HEK293 (cell line): ENCODE measurements at regions not wholly inside any gene's neighbourhood (a gene's known extent, or its start where the extent isn't known, plus 50 kb on each side); places are given as distances from the start of the nearest gene placed in this dataset.

Source experiments
- CTCF ChIA-PET: fragments of 350-600 bp; formaldehyde crosslinking; extraction: SDS; loops from one replicate; lab custom pipeline; 2021; ENCODE audit warnings: antibody characterized with exemption; lab: Yijun Ruan, JAX
- POLR2A ChIA-PET: fragments of 300-600 bp; formaldehyde crosslinking; extraction: SDS; loops from one replicate; lab custom pipeline; 2020; ENCODE audit warnings: antibody characterized with exemption, inconsistent platforms; lab: Yijun Ruan, JAX
- H3K27ac ChIP-seq: fragments of 200-500 bp; sonication (Bioruptor generic); 2 replicates; pipeline ENCODE4 v1.5.1; 2014; ENCODE audit warnings: low read depth, low read length, control low read depth, inconsistent platforms; ENCODE audit errors: extremely low read depth
- H3K36me3 ChIP-seq, 2 experiments: fragments of 200-500 bp in 1 of 2; sonication (Bioruptor generic) in 1 of 2; 1 replicate in 1 of 2; 2 replicates in 1 of 2; pipeline ENCODE4 v1.5.1; 2014 to 2017; ENCODE audit warnings: inconsistent platforms in 2 of 2, low read length in 2 of 2; ENCODE audit not compliant: control insufficient read depth in 2 of 2, insufficient read depth in 1 of 2
- H3K4me1 ChIP-seq: fragments of 200-500 bp; sonication (Bioruptor generic); 2 replicates; pipeline ENCODE4 v1.5.1; 2014; ENCODE audit warnings: mild to moderate bottlenecking, low read length, inconsistent platforms; ENCODE audit not compliant: control insufficient read depth, insufficient read depth
- H3K4me3 ChIP-seq: 2 replicates; pipeline ENCODE4 v1.5.1; 2011; ENCODE audit warnings: low read depth, mild to moderate bottlenecking, control low read depth, low read length, moderate library complexity
- H3K9me3 ChIP-seq: fragments of 200-500 bp; sonication (Bioruptor generic); 2 replicates; pipeline ENCODE4 v1.5.1; 2014; ENCODE audit warnings: low read depth, low read length, inconsistent platforms; ENCODE audit not compliant: control insufficient read depth, insufficient read depth
- IKZF3 ChIP-seq: fragments of 450-650 bp; IDR thresholded peaks from 2 replicates; pipeline ENCODE4 v1.5.0; 2018; ENCODE audit warnings: missing biosample characterization, mild to moderate bottlenecking, missing genetic modification characterization, moderate library complexity
- OSR2 ChIP-seq: fragments of 450-650 bp; formaldehyde crosslinking; IDR thresholded peaks from 2 replicates; pipeline ENCODE4 v1.5.1; 2016; ENCODE audit warnings: missing biosample characterization, missing genetic modification characterization
- RBAK ChIP-seq: fragments of 450-650 bp; formaldehyde crosslinking; IDR thresholded peaks from 2 replicates; pipeline ENCODE4 v1.5.1; 2016; ENCODE audit warnings: missing biosample characterization, missing genetic modification characterization
- SCRT2 ChIP-seq: fragments of 450-650 bp; formaldehyde crosslinking; IDR thresholded peaks from 2 replicates; pipeline ENCODE4 v1.5.1; 2016; ENCODE audit warnings: missing biosample characterization, missing genetic modification characterization
- TSHZ1 ChIP-seq: fragments of 450-650 bp; formaldehyde crosslinking; IDR thresholded peaks from 2 replicates; pipeline ENCODE4 v1.5.1; 2016; ENCODE audit warnings: missing biosample characterization, missing genetic modification characterization, borderline replicate concordance
- ZBTB20 ChIP-seq: fragments of 450-650 bp; formaldehyde crosslinking; IDR thresholded peaks from 2 replicates; pipeline ENCODE4 v1.5.1; 2016; ENCODE audit warnings: missing biosample characterization, missing genetic modification characterization
- ZBTB49 ChIP-seq: fragments of 450-650 bp; formaldehyde crosslinking; IDR thresholded peaks from 2 replicates; pipeline ENCODE4 v1.5.1; 2016; ENCODE audit warnings: missing biosample characterization, missing genetic modification characterization, low read depth
- ZNF280C ChIP-seq: fragments of 450-650 bp; formaldehyde crosslinking; IDR thresholded peaks from 2 replicates; pipeline ENCODE4 v1.5.1; 2016; ENCODE audit warnings: missing biosample characterization, missing genetic modification characterization
- ZNF302 ChIP-seq: fragments of 450-650 bp; formaldehyde crosslinking; IDR thresholded peaks from 2 replicates; pipeline ENCODE4 v1.5.1; 2016; ENCODE audit warnings: missing biosample characterization, missing genetic modification characterization, low read depth
- ZNF555 ChIP-seq: fragments of 450-650 bp; formaldehyde crosslinking; conservative IDR thresholded peaks from 2 replicates; pipeline ENCODE4 v1.5.1; 2017; ENCODE audit warnings: missing biosample characterization, mild to moderate bottlenecking, missing genetic modification characterization, inconsistent platforms
- ZNF654 ChIP-seq: fragments of 450-650 bp; formaldehyde crosslinking; IDR thresholded peaks from 2 replicates; pipeline ENCODE4 v1.5.1; 2016; ENCODE audit warnings: low read depth, missing biosample characterization, missing genetic modification characterization
- ZNF707 ChIP-seq: fragments of 450-650 bp; formaldehyde crosslinking; IDR thresholded peaks from 2 replicates; pipeline ENCODE4 v1.5.1; 2016; ENCODE audit warnings: missing biosample characterization, missing genetic modification characterization
- ZNF747 ChIP-seq: fragments of 450-650 bp; formaldehyde crosslinking; IDR thresholded peaks from 2 replicates; pipeline ENCODE4 v1.5.1; 2016; ENCODE audit warnings: missing biosample characterization, missing genetic modification characterization
- ZNF777 ChIP-seq: fragments of 450-650 bp; formaldehyde crosslinking; IDR thresholded peaks from 2 replicates; pipeline ENCODE4 v1.5.1; 2017; ENCODE audit warnings: missing biosample characterization, missing genetic modification characterization, borderline replicate concordance
- ZNF837 ChIP-seq: fragments of 450-650 bp; formaldehyde crosslinking; IDR thresholded peaks from 2 replicates; pipeline ENCODE4 v1.5.1; 2016; ENCODE audit warnings: missing biosample characterization, missing genetic modification characterization
- TF ChIP-seq, protein P1 (sequence below): fragments of 450-650 bp; formaldehyde crosslinking; IDR thresholded peaks from 2 replicates; pipeline ENCODE4 v1.5.1; 2016; ENCODE audit warnings: missing biosample characterization, missing genetic modification characterization
- TF ChIP-seq, protein P2 (sequence below): fragments of 450-650 bp; IDR thresholded peaks from 2 replicates; pipeline ENCODE4 v1.5.1; 2018; ENCODE audit warnings: missing biosample characterization, missing genetic modification characterization
- TF ChIP-seq, protein P3 (sequence below): fragments of 450-650 bp; formaldehyde crosslinking; IDR thresholded peaks from 2 replicates; pipeline ENCODE4 v1.5.1; 2017; ENCODE audit warnings: missing biosample characterization, missing genetic modification characterization

DNA sequence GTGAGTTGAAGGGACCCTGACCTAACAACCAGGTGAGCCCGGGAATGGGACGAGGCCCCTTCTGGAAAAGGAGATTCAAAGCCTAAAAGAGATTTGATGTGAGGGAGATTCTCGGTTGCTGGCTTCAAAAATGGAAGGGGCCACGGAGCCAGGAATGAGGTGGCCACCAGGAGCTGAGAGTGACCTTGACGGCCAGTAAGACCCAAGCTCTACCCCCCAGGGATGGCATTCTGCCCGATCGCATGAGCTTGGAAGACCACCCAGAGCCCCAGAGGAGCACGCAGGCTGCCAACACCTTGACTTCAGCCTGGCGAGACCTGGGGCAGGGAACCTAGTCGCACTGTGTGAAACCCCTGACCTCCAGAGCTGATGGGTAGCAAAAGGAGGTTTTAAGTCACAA is 163.9 kb downstream of the BMP7 start (continued):
- TF ChIP-seq, protein P1, sequence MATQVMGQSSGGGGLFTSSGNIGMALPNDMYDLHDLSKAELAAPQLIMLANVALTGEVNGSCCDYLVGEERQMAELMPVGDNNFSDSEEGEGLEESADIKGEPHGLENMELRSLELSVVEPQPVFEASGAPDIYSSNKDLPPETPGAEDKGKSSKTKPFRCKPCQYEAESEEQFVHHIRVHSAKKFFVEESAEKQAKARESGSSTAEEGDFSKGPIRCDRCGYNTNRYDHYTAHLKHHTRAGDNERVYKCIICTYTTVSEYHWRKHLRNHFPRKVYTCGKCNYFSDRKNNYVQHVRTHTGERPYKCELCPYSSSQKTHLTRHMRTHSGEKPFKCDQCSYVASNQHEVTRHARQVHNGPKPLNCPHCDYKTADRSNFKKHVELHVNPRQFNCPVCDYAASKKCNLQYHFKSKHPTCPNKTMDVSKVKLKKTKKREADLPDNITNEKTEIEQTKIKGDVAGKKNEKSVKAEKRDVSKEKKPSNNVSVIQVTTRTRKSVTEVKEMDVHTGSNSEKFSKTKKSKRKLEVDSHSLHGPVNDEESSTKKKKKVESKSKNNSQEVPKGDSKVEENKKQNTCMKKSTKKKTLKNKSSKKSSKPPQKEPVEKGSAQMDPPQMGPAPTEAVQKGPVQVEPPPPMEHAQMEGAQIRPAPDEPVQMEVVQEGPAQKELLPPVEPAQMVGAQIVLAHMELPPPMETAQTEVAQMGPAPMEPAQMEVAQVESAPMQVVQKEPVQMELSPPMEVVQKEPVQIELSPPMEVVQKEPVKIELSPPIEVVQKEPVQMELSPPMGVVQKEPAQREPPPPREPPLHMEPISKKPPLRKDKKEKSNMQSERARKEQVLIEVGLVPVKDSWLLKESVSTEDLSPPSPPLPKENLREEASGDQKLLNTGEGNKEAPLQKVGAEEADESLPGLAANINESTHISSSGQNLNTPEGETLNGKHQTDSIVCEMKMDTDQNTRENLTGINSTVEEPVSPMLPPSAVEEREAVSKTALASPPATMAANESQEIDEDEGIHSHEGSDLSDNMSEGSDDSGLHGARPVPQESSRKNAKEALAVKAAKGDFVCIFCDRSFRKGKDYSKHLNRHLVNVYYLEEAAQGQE: no peak
- TF ChIP-seq, protein P2, sequence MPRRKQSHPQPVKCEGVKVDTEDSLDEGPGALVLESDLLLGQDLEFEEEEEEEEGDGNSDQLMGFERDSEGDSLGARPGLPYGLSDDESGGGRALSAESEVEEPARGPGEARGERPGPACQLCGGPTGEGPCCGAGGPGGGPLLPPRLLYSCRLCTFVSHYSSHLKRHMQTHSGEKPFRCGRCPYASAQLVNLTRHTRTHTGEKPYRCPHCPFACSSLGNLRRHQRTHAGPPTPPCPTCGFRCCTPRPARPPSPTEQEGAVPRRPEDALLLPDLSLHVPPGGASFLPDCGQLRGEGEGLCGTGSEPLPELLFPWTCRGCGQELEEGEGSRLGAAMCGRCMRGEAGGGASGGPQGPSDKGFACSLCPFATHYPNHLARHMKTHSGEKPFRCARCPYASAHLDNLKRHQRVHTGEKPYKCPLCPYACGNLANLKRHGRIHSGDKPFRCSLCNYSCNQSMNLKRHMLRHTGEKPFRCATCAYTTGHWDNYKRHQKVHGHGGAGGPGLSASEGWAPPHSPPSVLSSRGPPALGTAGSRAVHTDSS (tag by site-specific recombination): no peak
- no peak for TF ChIP-seq ZNF555 (tag by site-specific recombination)
- no peak for TF ChIP-seq ZNF302 (tag by site-specific recombination)
- TF ChIP-seq TSHZ1: no peak

DNA sequence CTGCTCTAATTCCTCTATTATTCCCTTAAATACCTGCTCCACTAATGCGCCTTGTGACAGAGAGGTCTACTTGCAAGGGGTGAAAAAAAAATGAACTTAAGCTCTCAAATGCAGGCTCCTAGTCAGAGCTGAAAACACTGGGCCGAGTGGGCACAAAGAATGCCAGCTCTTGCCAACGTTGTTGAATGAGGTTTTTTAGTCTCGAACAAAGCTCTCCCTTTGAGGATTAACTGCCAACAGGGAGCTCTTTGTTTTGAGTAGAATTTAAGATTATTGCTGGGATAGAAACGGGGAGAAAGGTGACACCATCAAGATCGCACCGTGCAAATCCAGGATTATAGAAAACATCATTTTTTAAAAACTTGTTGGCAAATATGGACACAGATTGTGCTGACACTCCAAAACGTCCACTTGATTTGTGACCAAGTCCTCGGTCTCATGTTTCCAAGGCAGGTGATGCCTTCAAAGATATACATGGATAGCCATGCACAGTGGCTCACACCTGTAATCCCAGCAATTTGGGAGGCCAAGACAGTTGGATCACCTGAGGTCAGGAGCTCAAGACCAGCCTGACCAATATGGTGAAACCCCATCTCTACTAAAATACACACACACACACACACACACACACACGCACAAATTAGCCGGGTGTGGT is 163.2 kb downstream of the BMP7 start:
- Histone ChIP-seq H3K27ac (no peak overlapping the region), H3K36me3 (no peaks in the 10 kb centered on the region), H3K4me1 (no peaks in the 10 kb centered on the region), H3K9me3 (no peaks in the 10 kb centered on the region), H3K4me3 (no peak overlapping the region)
- TF ChIP-seq ZNF837 (tag by site-specific recombination): no peak
- no peak for TF ChIP-seq ZBTB49 (tag by site-specific recombination)
- no peak for TF ChIP-seq OSR2 (tag by site-specific recombination)
- no peak for TF ChIP-seq ZNF707
- no peak for TF ChIP-seq RBAK
- POLR2A ChIA-PET: no interaction called here
- CTCF ChIA-PET: interaction anchor here (0.6 to 1.8 kb wide), 5 partner anchors 8 to 243 kb away, joined by 3 to 5 read pairs (median 4); no protein-coding TSS in a partner anchor

GRCh38 chr20:57104113-57104512 is 162.3 kb downstream of the BMP7 start:
- Histone ChIP-seq H3K27ac (no peak overlapping the region), H3K9me3 (no peaks in the 10 kb centered on the region), H3K36me3 (no peaks in the 10 kb centered on the region), H3K4me3 (no peak overlapping the region), H3K4me1 (no peaks in the 10 kb centered on the region)
- ChIA-PET POLR2A (no interaction called here), CTCF (interaction anchor here (0.6 to 1.8 kb wide), 4 partner anchors 9 to 260 kb away, joined by 3 to 4 read pairs (median 4); no protein-coding TSS in a partner anchor)
- TF ChIP-seq ZNF777 (tag by site-specific recombination) (no peak), ZNF654 (no peak), ZNF747 (tag by site-specific recombination) (no peak), ZNF280C (tag by site-specific recombination) (no peak), ZBTB20 (tag by site-specific recombination) (no peak), SCRT2 (tag by site-specific recombination) (peak; percentile 26; the same call in 1 of the 2 replicates), IKZF3 (tag by site-specific recombination) (no peak)
- TF ChIP-seq, protein P3, sequence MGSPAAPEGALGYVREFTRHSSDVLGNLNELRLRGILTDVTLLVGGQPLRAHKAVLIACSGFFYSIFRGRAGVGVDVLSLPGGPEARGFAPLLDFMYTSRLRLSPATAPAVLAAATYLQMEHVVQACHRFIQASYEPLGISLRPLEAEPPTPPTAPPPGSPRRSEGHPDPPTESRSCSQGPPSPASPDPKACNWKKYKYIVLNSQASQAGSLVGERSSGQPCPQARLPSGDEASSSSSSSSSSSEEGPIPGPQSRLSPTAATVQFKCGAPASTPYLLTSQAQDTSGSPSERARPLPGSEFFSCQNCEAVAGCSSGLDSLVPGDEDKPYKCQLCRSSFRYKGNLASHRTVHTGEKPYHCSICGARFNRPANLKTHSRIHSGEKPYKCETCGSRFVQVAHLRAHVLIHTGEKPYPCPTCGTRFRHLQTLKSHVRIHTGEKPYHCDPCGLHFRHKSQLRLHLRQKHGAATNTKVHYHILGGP (tag by site-specific recombination): no peak
